AG09309 (cell line): ENCODE measurements at regions not wholly inside any gene's neighbourhood (a gene's known extent, or its start where the extent isn't known, plus 50 kb on each side); places are given as distances from the start of the nearest gene placed in this dataset.

ENCODE experiments used
- DNase-seq: peaks from one replicate; pipeline ENCODE4 v3.0.0-alpha.2; 2010; ENCODE audit warnings: low read depth
- H3K4me3 ChIP-seq: 2 replicates; pipeline ENCODE4 v1.5.1; 2011; ENCODE audit warnings: mild to moderate bottlenecking, low read depth, low read length, moderate library complexity; ENCODE audit not compliant: control insufficient read depth
- CTCF ChIP-seq: IDR thresholded peaks from 2 replicates; pipeline ENCODE4 v1.5.1; 2011; ENCODE audit warnings: mild to moderate bottlenecking, low read depth, low read length, inconsistent platforms; ENCODE audit not compliant: insufficient read depth, control insufficient read depth; ENCODE audit errors: missing control alignments

- TF ChIP-seq CTCF: no peak
- H3K4me3 ChIP-seq: no peak overlapping the region
- DNase-seq: no peak
Observed at GRCh38 chr17:70868149-70868548, 698.8 kb downstream of the KCNJ2 start.

GRCh38 chr17:70869402-70870085 is 700.2 kb downstream of the KCNJ2 start:
- no peak for DNase-seq
- no peak for TF ChIP-seq CTCF

GRCh38 chr17:70871180-70871818 is 702.0 kb downstream of the KCNJ2 start:
- H3K4me3 ChIP-seq: no peak overlapping the region
- no peak for DNase-seq
- no peak for TF ChIP-seq CTCF

More at GRCh38 chr17:70869402-70870085, 700.2 kb downstream of the KCNJ2 start:
- H3K4me3 ChIP-seq: no peak overlapping the region

- DNase-seq: no peak
- H3K4me3 ChIP-seq: no peak overlapping the region
- TF ChIP-seq CTCF: no peak
Observed at GRCh38 chr17:70872103-70872502, 702.8 kb downstream of the KCNJ2 start.

GRCh38 chr17:70875729-70876310 is 706.5 kb downstream of the KCNJ2 start:
- no peak overlapping the region for H3K4me3 ChIP-seq
- no peak for TF ChIP-seq CTCF
- DNase-seq: no peak

DNA sequence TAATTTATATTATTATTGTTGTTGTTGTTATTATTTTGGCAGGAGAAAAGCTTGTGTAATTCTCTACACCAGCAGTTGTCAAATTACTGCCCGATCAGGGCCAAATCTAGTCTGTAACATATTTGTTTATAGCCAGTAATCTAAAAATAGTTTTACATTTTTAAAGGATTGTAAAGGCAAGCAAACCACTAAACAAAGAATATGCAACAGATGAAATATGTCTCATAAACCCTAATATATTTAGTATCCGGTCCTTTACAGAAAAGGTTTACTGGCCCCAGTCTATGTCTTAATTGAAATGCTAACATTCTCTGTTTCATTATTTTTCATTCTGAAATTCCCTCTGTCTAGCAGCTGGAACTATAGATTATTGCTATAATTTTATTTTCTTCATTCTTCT is 709.5 kb downstream of the KCNJ2 start:
- DNase-seq: no peak
- no peak overlapping the region for H3K4me3 ChIP-seq
- no peak for TF ChIP-seq CTCF
